GM12878 (cell line): ENCODE measurements at regions not wholly inside any gene's neighbourhood (a gene's known extent, or its start where the extent isn't known, plus 50 kb on each side); places are given as distances from the start of the nearest gene placed in this dataset.

Source experiments
- ATAC-seq: fragments of 200-7000 bp; cut with Tn5 transposase; 3 replicates; pipeline ENCODE4 v1.9.1; 2020; ENCODE audit warnings: mild to moderate bottlenecking, moderate library complexity
- BruUV-seq: library from RNA; stranded (reverse); fragments of 400-500 nt; replicated peaks from 2 replicates; lab custom pipeline; 2021; lab: Mats Ljungman, UMichigan
- CTCF ChIA-PET: fragments of 300-600 bp; sonication (Branson Sonifier 250); formaldehyde crosslinking; extraction: SDS; loops from one replicate; lab custom pipeline; 2021; ENCODE audit warnings: inconsistent platforms; lab: Yijun Ruan, JAX
- POLR2A ChIA-PET: fragments of 350-600 bp; formaldehyde crosslinking; extraction: SDS; loops from one replicate; lab custom pipeline; 2021; ENCODE audit warnings: inconsistent platforms; lab: Charles Lee
- RAD21 ChIA-PET: fragments of 300-600 bp; sonication (Branson Sonifier 250); formaldehyde crosslinking; loops from one replicate; lab custom pipeline; 2023; ENCODE audit warnings: antibody characterized with exemption; ENCODE audit not compliant: unreplicated experiment; lab: Charles Lee
- SMC1A ChIA-PET: fragments of 300-600 bp; sonication (Branson Sonifier 250); formaldehyde crosslinking; loops from one replicate; lab custom pipeline; 2023; ENCODE audit not compliant: unreplicated experiment, uncharacterized antibody; lab: Charles Lee
- DNase-seq: peaks from one replicate; pipeline ENCODE4 v3.0.0-alpha.2; 2011; ENCODE audit warnings: low read depth, low spot score
- FAIRE-seq: peaks from 3 replicates; lab custom pipeline; 2011; peaks lifted over from hg19 to GRCh38; lab: Jason Lieb, UNC
- H2AFZ ChIP-seq: 2 replicates; pipeline ENCODE4 v1.6.0; 2011; ENCODE audit warnings: low read depth, low read length, control low read depth; ENCODE audit not compliant: control insufficient read depth
- H3K27ac ChIP-seq: 2 replicates; pipeline ENCODE4 v1.5.1; 2011; ENCODE audit warnings: control low read depth; ENCODE audit not compliant: control insufficient read depth, insufficient read depth
- H3K27me3 ChIP-seq, 2 experiments: replicated peaks in 1 of 2; 2 replicates each; pipeline versions ENCODE4 v1.6.0 to v1.6.1; 2011; ENCODE audit warnings: low read length in 1 of 2; ENCODE audit not compliant: control insufficient read depth in 2 of 2, insufficient read depth in 2 of 2
- H3K36me3 ChIP-seq, 2 experiments: 2 replicates each; pipeline ENCODE4 v1.5.1; 2011; ENCODE audit warnings: low read length in 1 of 2; ENCODE audit not compliant: control insufficient read depth in 2 of 2, insufficient read depth in 2 of 2
- H3K4me1 ChIP-seq: 2 replicates; pipeline ENCODE4 v1.6.1; 2011; ENCODE audit warnings: mild to moderate bottlenecking, low read length, moderate library complexity, mixed read lengths; ENCODE audit not compliant: control insufficient read depth, insufficient read depth
- H3K4me2 ChIP-seq: 2 replicates; pipeline ENCODE4 v1.6.0; 2011; ENCODE audit warnings: control low read depth; ENCODE audit not compliant: control insufficient read depth, insufficient read depth
- H3K4me3 ChIP-seq: fragments of 200-600 bp; sonication (generic); 2 replicates; pipeline ENCODE4 v1.5.1; 2016
- H3K79me2 ChIP-seq: 2 replicates; pipeline ENCODE4 v1.6.0; 2011; ENCODE audit warnings: low read length; ENCODE audit not compliant: control insufficient read depth, insufficient read depth
- H3K9ac ChIP-seq: 2 replicates; pipeline ENCODE4 v1.8.0; 2011; ENCODE audit warnings: low read length, control low read depth, mixed read lengths; ENCODE audit not compliant: control insufficient read depth, insufficient read depth
- H3K9me3 ChIP-seq: replicated peaks from 3 replicates; pipeline ENCODE4 v1.5.1; 2011; ENCODE audit warnings: mild to moderate bottlenecking, low read length; ENCODE audit not compliant: control insufficient read depth, insufficient read depth
- H4K20me1 ChIP-seq: 2 replicates; pipeline ENCODE4 v1.6.0; 2011; ENCODE audit not compliant: control insufficient read depth, insufficient read depth
- ASH2L ChIP-seq: fragments of 300-600, 200-600 bp; sonication (generic); IDR thresholded peaks from 2 replicates; pipeline ENCODE4 v1.6.1; 2017; ENCODE audit warnings: low read depth, mild to moderate bottlenecking, borderline replicate concordance
- CEBPB ChIP-seq, 2 experiments: fragments of 150-350 bp in 1 of 2; IDR thresholded peaks; 2 replicates each; pipeline ENCODE4 v1.6.1; 2012 to 2014; ENCODE audit warnings: low read depth in 2 of 2, low read length in 2 of 2, borderline replicate concordance in 1 of 2, inconsistent platforms in 1 of 2
- HDAC6 ChIP-seq: fragments of 200-600 bp; sonication (generic); IDR thresholded peaks from one replicate; pipeline ENCODE4 v1.8.0; 2017; ENCODE audit warnings: antibody characterized with exemption; ENCODE audit not compliant: unreplicated experiment
- IKZF1 ChIP-seq: fragments of 450-650 bp; conservative IDR thresholded peaks from 2 replicates; pipeline ENCODE4 v1.6.1; 2017; ENCODE audit warnings: antibody characterized with exemption, mild to moderate bottlenecking
- MLLT1 ChIP-seq: fragments of 450-650 bp; IDR thresholded peaks from 2 replicates; pipeline ENCODE4 v1.6.1; 2016; ENCODE audit warnings: mild to moderate bottlenecking
- MTA2 ChIP-seq: fragments of 450-650 bp; IDR thresholded peaks from 2 replicates; pipeline ENCODE4 v1.6.1; 2016; ENCODE audit warnings: low read depth, mild to moderate bottlenecking, moderate library complexity
- PAX5 ChIP-seq: IDR thresholded peaks from 2 replicates; pipeline ENCODE4 v1.6.1; 2011; ENCODE audit warnings: low read depth, low read length, borderline replicate concordance
- POLR2AphosphoS2 ChIP-seq: IDR thresholded peaks from 2 replicates; pipeline ENCODE4 v1.6.1; 2011; ENCODE audit warnings: low read depth, mild to moderate bottlenecking, low read length, improper control_type of control experiment, moderate library complexity
- SMAD1 ChIP-seq: fragments of 450-650 bp; IDR thresholded peaks from 2 replicates; pipeline ENCODE4 v1.6.1; 2018; ENCODE audit warnings: mild to moderate bottlenecking, low read depth; ENCODE audit not compliant: partially characterized antibody
- SPI1 ChIP-seq: IDR thresholded peaks from 2 replicates; pipeline ENCODE4 v1.6.1; 2011; ENCODE audit warnings: low read depth, mild to moderate bottlenecking, low read length, moderate library complexity, borderline replicate concordance; ENCODE audit not compliant: insufficient read depth
- SRF ChIP-seq, 2 experiments: IDR thresholded peaks; 2 replicates each; pipeline ENCODE4 v1.6.1; 2011; ENCODE audit warnings: low read depth in 2 of 2, low read length in 2 of 2, mild to moderate bottlenecking in 1 of 2, moderate library complexity in 1 of 2
- WRNIP1 ChIP-seq: IDR thresholded peaks from 2 replicates; pipeline ENCODE4 v1.6.1; 2011; ENCODE audit warnings: low read depth, low read length, improper control_type of control experiment, borderline replicate concordance
- WGBS: methylation state at CpG from one replicate; pipeline ENCODE4 v1.1.6; 2016; ENCODE audit warnings: low lambda C conversion rate; ENCODE audit not compliant: insufficient replicate concordance, insufficient coverage; ENCODE audit errors: missing lambda C conversion rate; 5-methylcytosine and 5-hydroxymethylcytosine counted together
- in situ Hi-C: fragments of 300-500 bp; cut with MboI; formaldehyde crosslinking; loops from 9 replicates; pipeline ENCODE4 v1.14.3; 2018; ENCODE audit warnings: mixed read lengths
- intact Hi-C: fragments of 100-400 bp; cut with micrococcal nuclease; formaldehyde crosslinking; loops from one replicate; pipeline ENCODE4 v1.14.2; 2022; ENCODE audit not compliant: unreplicated experiment
- TF ChIP-seq, protein P1 (sequence below): IDR thresholded peaks from 2 replicates; pipeline ENCODE4 v1.6.1; 2011; ENCODE audit warnings: borderline replicate concordance, low read depth, mild to moderate bottlenecking, moderate library complexity, mixed read lengths, low read length; ENCODE audit not compliant: insufficient read depth; ENCODE audit errors: extremely low read length
- TF ChIP-seq, protein P2 (sequence below): fragments of 450-650 bp; IDR thresholded peaks from 2 replicates; pipeline ENCODE4 v1.6.1; 2017; ENCODE audit warnings: mild to moderate bottlenecking, moderate library complexity

GRCh38 chr4:53695540-53696463, 104.5 kb upstream of the LNX1 start:
- no peak overlapping the region for H3K9ac ChIP-seq
- peaks cover 7% of the 10 kb centered on the region for H3K4me1 ChIP-seq
- BruUV-seq, result TSS peak; percentile 79
- peak; percentile 53 for DNase-seq
- RAD21 ChIA-PET, result interaction anchor here (0.9 to 5.3 kb wide), 6 partner anchors 10 to 55 kb away, joined by 3 to 31 read pairs (median 9); no protein-coding TSS in a partner anchor
- peak; percentile 44 for FAIRE-seq
- CTCF ChIA-PET, result interaction anchor here (0.6 to 6.1 kb wide), 6 partner anchors 8 to 109 kb away, joined by 3 to 39 read pairs (median 5); no protein-coding TSS in a partner anchor
- H3K4me2 ChIP-seq, result peak overlapping the region; percentile 44
- in situ Hi-C loops (no loop called here), intact Hi-C loops (no loop called here)
- H3K79me2 ChIP-seq, result no peaks in the 10 kb centered on the region
- no peaks in the 10 kb centered on the region for H4K20me1 ChIP-seq
- no peak overlapping the region for H3K4me3 ChIP-seq
- peak; percentile 91 for ATAC-seq
- H3K27me3 ChIP-seq, result no peaks in the 10 kb centered on the region
- 26% methylated on average over 7 of the region's 7 CpGs for WGBS
- SMC1A ChIA-PET, result interaction anchor here (0.7 to 14.8 kb wide), 9 partner anchors 8 to 94 kb away, joined by 3 to 145 read pairs (median 6); no protein-coding TSS in a partner anchor
- H3K9me3 ChIP-seq, result peaks cover 2% of the 10 kb centered on the region; the same call in 2 of the 3 replicates
- no peaks in the 10 kb centered on the region for H3K36me3 ChIP-seq
- peak overlapping the region; percentile 0; the same call in 1 of the 2 replicates for H3K27ac ChIP-seq
- POLR2A ChIA-PET, result interaction anchor here (1.4 kb wide), 2 partner anchors 9 to 41 kb away, joined by 7 to 8 read pairs; no protein-coding TSS in a partner anchor
- H2AFZ ChIP-seq, result peak overlapping the region; percentile 13
- TF ChIP-seq CEBPB (IDR thresholded peaks at IDR 0.05; ENCODE audit: borderline replicate concordance in 1 of 2, low read depth in 2 of 2, low read length in 2 of 2), result no peak
- TF ChIP-seq POLR2AphosphoS2, result 0 out of 2 replicates have a peak, but pooled peaks have one; percentile 27
- TF ChIP-seq HDAC6, result no peak
- no peak for TF ChIP-seq ASH2L
- peak; percentile 64 for TF ChIP-seq SMAD1
- TF ChIP-seq, protein P1, sequence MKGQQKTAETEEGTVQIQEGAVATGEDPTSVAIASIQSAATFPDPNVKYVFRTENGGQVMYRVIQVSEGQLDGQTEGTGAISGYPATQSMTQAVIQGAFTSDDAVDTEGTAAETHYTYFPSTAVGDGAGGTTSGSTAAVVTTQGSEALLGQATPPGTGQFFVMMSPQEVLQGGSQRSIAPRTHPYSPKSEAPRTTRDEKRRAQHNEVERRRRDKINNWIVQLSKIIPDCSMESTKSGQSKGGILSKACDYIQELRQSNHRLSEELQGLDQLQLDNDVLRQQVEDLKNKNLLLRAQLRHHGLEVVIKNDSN, result no peak
- peak; percentile 57; the same call in 1 of the 2 replicates for TF ChIP-seq IKZF1
- TF ChIP-seq SRF (IDR thresholded peaks at IDR 0.05; ENCODE audit: low read depth in 2 of 2, low read length in 2 of 2), result no peak
- no peak for TF ChIP-seq SPI1
- TF ChIP-seq PAX5, result no peak
- TF ChIP-seq, protein P2, sequence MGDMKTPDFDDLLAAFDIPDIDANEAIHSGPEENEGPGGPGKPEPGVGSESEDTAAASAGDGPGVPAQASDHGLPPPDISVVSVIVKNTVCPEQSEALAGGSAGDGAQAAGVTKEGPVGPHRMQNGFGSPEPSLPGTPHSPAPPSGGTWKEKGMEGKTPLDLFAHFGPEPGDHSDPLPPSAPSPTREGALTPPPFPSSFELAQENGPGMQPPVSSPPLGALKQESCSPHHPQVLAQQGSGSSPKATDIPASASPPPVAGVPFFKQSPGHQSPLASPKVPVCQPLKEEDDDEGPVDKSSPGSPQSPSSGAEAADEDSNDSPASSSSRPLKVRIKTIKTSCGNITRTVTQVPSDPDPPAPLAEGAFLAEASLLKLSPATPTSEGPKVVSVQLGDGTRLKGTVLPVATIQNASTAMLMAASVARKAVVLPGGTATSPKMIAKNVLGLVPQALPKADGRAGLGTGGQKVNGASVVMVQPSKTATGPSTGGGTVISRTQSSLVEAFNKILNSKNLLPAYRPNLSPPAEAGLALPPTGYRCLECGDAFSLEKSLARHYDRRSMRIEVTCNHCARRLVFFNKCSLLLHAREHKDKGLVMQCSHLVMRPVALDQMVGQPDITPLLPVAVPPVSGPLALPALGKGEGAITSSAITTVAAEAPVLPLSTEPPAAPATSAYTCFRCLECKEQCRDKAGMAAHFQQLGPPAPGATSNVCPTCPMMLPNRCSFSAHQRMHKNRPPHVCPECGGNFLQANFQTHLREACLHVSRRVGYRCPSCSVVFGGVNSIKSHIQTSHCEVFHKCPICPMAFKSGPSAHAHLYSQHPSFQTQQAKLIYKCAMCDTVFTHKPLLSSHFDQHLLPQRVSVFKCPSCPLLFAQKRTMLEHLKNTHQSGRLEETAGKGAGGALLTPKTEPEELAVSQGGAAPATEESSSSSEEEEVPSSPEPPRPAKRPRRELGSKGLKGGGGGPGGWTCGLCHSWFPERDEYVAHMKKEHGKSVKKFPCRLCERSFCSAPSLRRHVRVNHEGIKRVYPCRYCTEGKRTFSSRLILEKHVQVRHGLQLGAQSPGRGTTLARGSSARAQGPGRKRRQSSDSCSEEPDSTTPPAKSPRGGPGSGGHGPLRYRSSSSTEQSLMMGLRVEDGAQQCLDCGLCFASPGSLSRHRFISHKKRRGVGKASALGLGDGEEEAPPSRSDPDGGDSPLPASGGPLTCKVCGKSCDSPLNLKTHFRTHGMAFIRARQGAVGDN, result peak; percentile 89
- peak; percentile 75; the same call in 1 of the 2 replicates for TF ChIP-seq MLLT1
- 0 out of 2 replicates have a peak, but pooled peaks have one; percentile 47 for TF ChIP-seq MTA2
- TF ChIP-seq WRNIP1, result 0 out of 2 replicates have a peak, but pooled peaks have one; percentile 33
